HFF-Myc (cell line): ENCODE measurements at regions not wholly inside any gene's neighbourhood (a gene's known extent, or its start where the extent isn't known, plus 50 kb on each side); places are given as distances from the start of the nearest gene placed in this dataset.

ENCODE experiments used
- DNase-seq: peaks from one replicate; pipeline ENCODE4 v3.0.0-alpha.2; 2011; ENCODE audit warnings: low read depth; ENCODE audit errors: extremely low read depth
- H3K4me3 ChIP-seq: replicated peaks from 2 replicates; pipeline ENCODE4 v1.5.1; 2011; ENCODE audit warnings: low read depth, mild to moderate bottlenecking, control low read depth, low read length
- CTCF ChIP-seq: IDR thresholded peaks from 2 replicates; pipeline ENCODE4 v1.5.1; 2012; ENCODE audit warnings: mild to moderate bottlenecking, low read depth, low read length, control low read depth; ENCODE audit errors: missing control alignments

DNA sequence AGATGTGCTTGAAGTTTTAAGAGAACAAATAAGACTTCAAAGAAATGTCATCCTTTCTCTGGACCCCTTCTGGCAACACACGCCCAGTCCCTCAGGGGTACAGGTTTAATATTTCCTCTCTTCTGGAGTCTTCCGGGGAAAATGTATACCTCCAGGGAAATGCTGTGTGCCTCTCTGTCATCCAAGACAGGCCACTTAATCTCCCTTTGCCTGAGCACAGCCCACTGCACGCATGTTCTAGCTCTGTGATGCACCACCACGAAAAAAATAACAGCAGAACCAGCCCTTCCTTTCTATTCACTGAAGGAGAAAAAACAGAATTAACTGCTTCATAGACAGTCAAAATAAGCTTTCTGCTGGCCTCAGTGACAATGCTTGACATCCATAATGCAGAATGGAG is 140.1 kb downstream of the RBFOX3 start:
- no peak overlapping the region for H3K4me3 ChIP-seq
- DNase-seq: no peak
- no peak for TF ChIP-seq CTCF

GRCh38 chr17:79469646-79470045 is 141.2 kb downstream of the RBFOX3 start:
- no peak for DNase-seq
- H3K4me3 ChIP-seq: no peak overlapping the region
- no peak for TF ChIP-seq CTCF

DNA sequence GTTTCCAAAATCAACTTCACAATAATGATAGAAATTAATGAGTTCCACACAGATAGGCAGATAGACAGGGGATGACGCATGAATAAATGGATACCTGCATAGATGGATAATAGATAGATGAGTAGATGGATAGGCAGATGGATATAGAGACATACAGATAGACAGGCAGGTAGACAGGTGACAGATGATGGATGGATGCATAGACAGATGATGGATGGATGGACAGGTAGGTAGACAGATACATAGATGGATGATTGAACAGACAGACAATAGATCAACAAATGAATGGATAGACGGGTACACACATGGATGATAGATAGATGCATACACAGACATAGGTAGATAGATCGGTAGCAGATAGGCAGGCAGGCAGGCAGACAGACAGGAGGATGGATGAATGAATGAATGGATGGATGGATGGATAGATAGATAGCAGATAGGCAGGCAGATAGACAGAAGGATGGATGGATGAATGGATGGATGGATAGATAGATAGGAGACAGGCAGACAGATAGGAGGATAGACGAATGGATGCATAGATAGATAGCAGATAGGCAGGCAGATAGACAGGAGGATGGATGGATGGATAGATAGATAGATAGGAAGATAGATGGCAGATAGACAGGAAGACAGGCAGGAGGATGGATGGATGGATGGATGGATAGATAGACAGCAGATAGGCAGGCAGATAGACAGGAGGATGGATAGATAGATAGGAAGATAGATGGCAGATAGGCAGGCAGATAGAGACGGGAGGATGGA is 142.5 kb downstream of the RBFOX3 start:
- no peak for TF ChIP-seq CTCF
- no peak for DNase-seq
- no peak overlapping the region for H3K4me3 ChIP-seq

DNA sequence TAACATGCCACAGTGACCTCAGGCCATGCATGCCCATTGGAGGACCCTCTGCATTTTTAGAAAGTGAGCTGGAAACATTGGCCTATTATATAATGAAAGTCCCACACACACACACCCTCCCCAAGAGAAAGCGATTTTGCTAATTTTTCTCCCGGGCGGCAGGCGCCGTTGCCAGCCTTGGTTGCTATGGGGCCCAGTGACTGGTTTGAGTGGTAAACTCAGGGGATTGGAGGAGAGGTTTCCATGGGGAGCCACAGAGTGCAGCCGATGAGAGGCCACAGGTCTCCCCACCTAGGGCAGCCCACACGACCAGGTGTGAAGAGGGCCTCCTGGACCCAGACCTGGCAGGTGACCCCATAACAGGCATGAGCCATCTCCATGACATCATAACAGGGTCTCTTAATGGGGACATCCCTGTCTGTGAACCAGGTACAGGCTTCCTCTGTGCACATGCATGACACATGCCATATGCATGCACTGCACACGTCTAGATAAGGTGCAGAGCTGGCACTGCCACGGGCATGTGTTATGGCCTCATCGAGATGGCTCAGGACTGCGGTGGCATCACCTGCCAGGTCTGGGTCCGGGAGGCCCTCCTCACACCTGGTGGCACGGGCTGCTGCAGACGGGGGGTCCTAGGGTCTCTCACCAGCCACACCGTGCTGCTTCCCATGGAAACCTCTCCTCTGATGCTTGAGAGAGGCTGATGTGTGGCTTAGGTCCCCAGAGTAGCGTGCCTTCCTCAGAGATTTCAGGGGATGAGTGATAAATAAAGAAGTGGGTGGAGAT is 144.1 kb downstream of the RBFOX3 start:
- TF ChIP-seq CTCF: no peak
- H3K4me3 ChIP-seq: no peak overlapping the region
- no peak for DNase-seq

GRCh38 chr17:79465681-79466025 is 145.2 kb downstream of the RBFOX3 start:
- no peak for DNase-seq
- TF ChIP-seq CTCF: no peak
- H3K4me3 ChIP-seq: no peak overlapping the region

GRCh38 chr17:79465011-79465680 is 145.7 kb downstream of the RBFOX3 start:
- no peak for DNase-seq
- no peak overlapping the region for H3K4me3 ChIP-seq
- no peak for TF ChIP-seq CTCF
